ENCODE measurements at regions not wholly inside any gene's neighbourhood (a gene's known extent, or its start where the extent isn't known, plus 50 kb on each side); places are given as distances from the start of the nearest gene placed in this dataset.

- TF ChIP-seq POLR2A (IDR thresholded peaks at IDR 0.05; ENCODE audit: extremely low read depth, insufficient read length) (no peak), CTCF (IDR thresholded peaks at IDR 0.05; ENCODE audit: low read depth, low read length) (no peak), MYC (IDR thresholded peaks at IDR 0.05; ENCODE audit: low read depth, low read length) (no peak)
Observed at GRCh38 chr1:29424266-29424665, 187.9 kb downstream of the PTPRU start.

All from NB4 (cell line).